ENCODE measurements at regions not wholly inside any gene's neighbourhood (a gene's known extent, or its start where the extent isn't known, plus 50 kb on each side); places are given as distances from the start of the nearest gene placed in this dataset.
A peak's percentile ranks its signal among the peaks of the same experiment; 100 is the strongest.

- DNase-seq (ENCODE audit: low spot score) = no peak
Observed at GRCh38 chr2:145199042-145199441, 679.1 kb upstream of the ZEB2 start.

GRCh38 chr2:145198555-145198954 lies 678.6 kb upstream of the ZEB2 start:
- DNase-seq (ENCODE audit: low spot score) = no peak

DNA sequence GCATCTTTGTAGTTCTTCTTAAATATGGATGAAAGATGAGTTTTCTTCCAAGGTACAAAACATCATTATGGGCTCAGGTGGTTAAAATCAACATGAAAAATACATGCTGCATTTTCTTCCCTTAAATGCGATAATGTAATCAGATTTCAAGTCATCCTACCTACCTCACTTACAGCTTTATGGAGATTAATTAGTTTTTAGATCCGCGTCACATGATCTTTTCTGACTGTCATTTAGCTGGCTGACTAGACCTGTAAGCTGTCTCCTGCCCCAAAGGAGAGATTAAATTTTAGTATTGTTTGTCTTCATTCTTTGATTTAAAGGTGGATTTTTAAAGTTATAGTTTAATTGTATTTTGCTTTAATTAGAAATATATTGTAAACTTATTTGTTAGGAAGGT lies 678.0 kb upstream of the ZEB2 start:
- no peak for DNase-seq (ENCODE audit: low spot score)

DNA sequence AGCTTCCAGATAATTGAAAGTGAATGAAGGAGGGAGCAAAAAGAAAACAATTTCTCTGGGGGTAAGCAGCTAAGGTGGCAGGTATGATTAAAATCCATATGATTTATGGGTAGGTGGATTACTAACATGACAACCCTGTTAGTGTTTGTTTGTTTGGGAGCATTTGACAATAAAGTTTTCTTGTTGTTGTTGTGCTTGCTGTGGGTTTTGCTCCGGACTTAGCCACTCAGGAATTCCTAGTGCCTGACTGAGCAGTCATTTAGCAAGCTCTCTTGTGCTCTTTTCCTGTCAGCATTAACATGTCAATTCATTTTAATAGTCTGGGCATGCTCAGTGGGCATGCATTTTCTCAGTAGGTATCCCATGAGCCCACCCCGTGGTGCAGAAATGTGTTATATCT lies 674.8 kb upstream of the ZEB2 start:
- DNase-seq (ENCODE audit: low spot score) = no peak

DNA sequence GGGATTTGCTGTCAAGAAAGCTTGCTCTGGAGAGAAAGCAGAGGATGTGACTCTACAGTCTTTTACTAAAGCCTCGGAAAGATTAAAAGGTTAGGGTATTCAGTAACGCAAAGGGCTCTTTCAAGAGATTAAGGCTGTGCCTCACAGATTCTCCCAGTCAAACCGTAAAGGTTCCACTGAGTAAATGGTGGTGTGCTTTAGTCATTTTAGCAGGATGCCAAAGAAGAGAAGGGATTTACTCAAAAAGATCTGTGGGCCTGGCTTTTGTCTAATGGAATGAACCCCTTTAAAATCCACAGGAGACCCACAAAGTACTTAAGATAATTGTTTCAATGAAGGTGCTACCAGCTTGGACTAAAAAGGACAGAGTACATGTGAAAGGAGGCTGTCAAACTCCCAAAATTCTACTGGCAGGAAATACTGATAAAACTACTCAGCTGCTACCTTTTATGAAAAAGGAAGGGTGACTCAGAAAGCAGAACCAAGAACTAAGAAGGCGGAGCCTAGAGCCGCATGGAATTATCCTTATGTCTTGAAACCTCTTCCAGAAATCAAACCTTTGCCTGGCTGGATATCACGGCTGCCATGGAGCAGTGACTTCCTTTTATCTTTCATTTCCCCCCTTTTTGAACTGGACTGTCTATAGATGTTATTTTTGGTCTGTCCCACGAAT lies 670.2 kb upstream of the ZEB2 start:
- DNase-seq (ENCODE audit: low spot score) = peak; percentile 50

DNA sequence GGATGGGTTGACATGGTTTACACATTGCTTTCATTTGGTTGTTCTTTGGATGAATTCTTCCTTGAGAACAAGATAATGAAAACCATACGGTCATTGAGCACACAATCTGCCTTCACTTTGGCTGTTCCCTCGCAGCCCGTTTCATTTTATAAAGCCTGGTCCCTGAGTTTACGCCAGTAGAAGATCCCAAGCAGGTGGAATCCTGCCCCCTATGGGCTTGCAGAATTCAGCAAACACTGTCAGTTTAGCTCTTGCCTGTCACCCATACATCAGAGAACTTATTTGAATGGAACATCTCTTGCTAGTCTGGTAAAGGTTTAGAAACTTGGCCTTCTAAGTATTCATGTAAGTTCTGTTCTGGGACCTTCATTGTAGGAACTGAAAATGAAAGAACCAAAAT lies 666.4 kb upstream of the ZEB2 start:
- DNase-seq (ENCODE audit: low spot score) = no peak

- no peak for DNase-seq (ENCODE audit: low spot score)
Observed at GRCh38 chr2:145185696-145186095, 665.8 kb upstream of the ZEB2 start.

GRCh38 chr2:145184741-145185651 lies 665.1 kb upstream of the ZEB2 start:
- DNase-seq (ENCODE audit: low spot score) = no peak

DNA sequence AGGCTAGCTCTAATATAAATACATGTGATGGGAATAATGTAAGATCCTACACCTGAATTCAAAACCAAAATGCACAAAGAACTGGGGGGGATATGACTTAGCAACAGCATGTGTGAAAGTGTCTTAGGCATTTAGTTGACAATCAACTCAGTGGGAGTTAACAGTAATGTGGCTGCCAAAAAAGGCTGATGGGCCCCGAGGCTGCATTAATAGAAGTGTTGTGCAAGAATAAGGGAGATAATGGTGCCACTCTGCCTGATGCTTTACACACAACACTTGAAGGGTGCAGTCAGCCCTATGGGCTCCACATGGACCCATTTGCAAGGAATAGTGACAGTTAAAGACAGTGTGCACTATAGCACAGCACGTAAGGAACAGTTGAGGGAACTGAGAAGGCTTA lies 649.4 kb upstream of the ZEB2 start:
- DNase-seq (ENCODE audit: low spot score) = no peak

DNA sequence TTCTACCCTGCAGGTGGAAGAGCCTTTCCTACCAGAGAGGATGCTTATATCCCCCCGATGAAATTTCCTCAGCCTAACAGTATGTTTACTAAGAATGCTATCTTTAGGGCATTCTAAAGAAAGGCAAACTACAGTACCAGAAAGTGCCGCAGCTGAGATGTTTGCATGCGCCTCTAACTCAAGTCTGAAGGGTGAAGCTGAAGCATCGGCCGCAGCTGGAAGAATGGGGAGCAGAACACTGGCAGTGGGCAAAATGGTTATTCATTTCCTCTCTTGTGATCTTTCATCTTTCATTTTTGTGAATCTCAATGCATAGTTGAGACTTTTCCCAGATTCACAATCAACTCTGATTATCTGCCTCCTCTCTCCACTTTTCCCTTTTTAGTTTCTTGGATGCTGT lies 648.2 kb upstream of the ZEB2 start:
- no peak for DNase-seq (ENCODE audit: low spot score)

GRCh38 chr2:145166731-145167302 lies 646.9 kb upstream of the ZEB2 start:
- no peak for DNase-seq (ENCODE audit: low spot score)

- DNase-seq (ENCODE audit: low spot score) = no peak
Observed at GRCh38 chr2:145161656-145162055, 641.7 kb upstream of the ZEB2 start.

GRCh38 chr2:145160855-145161254 lies 640.9 kb upstream of the ZEB2 start:
- DNase-seq (ENCODE audit: low spot score) = no peak

DNA sequence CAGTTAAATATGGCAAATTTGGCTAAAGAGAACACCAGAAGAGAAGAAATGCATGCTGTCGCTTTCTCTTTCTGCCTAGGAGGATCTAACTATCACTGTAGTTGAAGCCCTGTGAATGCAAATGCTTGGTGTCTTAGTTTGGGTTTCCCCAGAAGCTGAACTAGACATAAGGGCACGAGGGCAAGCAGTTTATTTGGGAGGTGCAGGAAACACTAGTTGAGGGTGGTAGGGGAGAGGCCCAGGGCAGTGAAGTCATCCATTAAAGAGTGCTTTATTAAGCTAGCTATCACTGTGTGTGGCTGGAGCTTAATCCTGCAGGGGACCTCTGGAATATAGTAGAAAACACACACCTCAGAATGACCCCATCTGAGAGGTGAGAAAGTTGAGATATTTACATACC lies 639.8 kb upstream of the ZEB2 start:
- DNase-seq (ENCODE audit: low spot score) = no peak

DNA sequence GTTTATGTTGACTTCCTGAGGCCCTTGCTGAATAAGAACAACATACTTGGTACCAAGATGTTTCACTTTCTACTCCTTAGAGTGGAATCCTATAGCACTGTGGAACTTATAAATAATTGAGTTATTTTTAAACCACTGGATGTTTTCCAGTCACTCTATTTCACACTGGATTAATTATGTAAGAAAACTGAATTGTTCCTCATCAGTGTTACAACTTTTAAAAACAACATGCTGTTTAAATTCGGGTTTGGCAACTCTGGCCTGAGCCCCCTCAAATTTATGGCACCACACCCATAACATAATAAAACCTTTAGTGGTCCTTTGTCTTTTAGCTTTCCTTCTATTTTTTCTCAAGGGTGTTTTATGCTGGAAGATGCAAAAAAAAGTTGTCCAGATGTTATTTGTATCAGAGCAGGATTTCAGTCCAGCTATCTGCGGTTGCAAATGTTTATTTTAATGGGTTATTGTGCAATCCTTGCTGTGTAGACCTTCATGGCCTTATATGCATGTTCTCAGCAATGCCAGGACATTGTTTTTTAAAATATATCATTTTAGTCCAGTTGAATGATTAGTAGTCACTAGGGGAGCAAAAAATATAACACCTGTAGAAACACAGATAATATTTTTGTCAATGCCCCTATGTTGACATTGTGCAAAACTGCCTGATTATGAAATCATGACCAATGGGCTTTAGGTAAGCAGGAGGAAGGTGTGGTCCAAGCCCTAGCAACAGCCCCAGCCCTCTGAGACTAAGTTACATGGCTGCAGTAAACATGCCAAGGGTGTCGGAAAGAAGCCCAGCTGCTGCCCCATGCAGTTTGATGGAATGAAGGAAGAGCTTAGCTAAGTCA lies 638.0 kb upstream of the ZEB2 start:
- DNase-seq (ENCODE audit: low spot score) = no peak

- no peak for DNase-seq (ENCODE audit: low spot score)
Observed at GRCh38 chr2:145157036-145157675, 637.2 kb upstream of the ZEB2 start.

GRCh38 chr2:145156199-145156598 lies 636.3 kb upstream of the ZEB2 start:
- no peak for DNase-seq (ENCODE audit: low spot score)

GRCh38 chr2:145155196-145155595 lies 635.3 kb upstream of the ZEB2 start:
- DNase-seq (ENCODE audit: low spot score) = no peak

- no peak for DNase-seq (ENCODE audit: low spot score)
Observed at GRCh38 chr2:145154731-145155130, 634.8 kb upstream of the ZEB2 start.

GRCh38 chr2:145146691-145147090 lies 626.8 kb upstream of the ZEB2 start:
- no peak for DNase-seq (ENCODE audit: low spot score)

- DNase-seq (ENCODE audit: low spot score) = no peak
Observed at GRCh38 chr2:145144131-145144728, 624.3 kb upstream of the ZEB2 start.

Data from kidney capillary endothelial cell (primary cell).